Kidney epithelial cell (primary cell): ENCODE measurements at regions not wholly inside any gene's neighbourhood (a gene's known extent, or its start where the extent isn't known, plus 50 kb on each side); places are given as distances from the start of the nearest gene placed in this dataset.

Experiments
- DNase-seq: peaks from one replicate; pipeline ENCODE4 v3.0.0-alpha.2; 2010; ENCODE audit warnings: low read depth
- H3K27me3 ChIP-seq: 2 replicates; pipeline ENCODE4 v1.6.0; 2011; ENCODE audit warnings: low read length; ENCODE audit not compliant: control insufficient read depth, insufficient read depth
- H3K36me3 ChIP-seq: 2 replicates; pipeline ENCODE4 v1.5.1; 2011; ENCODE audit warnings: low read length; ENCODE audit not compliant: control insufficient read depth, insufficient read depth
- H3K4me3 ChIP-seq: 2 replicates; pipeline ENCODE4 v1.5.1; 2011; ENCODE audit warnings: low read depth, mild to moderate bottlenecking, control low read depth, low read length
- CTCF ChIP-seq: IDR thresholded peaks from 2 replicates; pipeline ENCODE4 v1.5.1; 2011; ENCODE audit warnings: mild to moderate bottlenecking, moderate library complexity, low read length, control low read depth, inconsistent platforms; ENCODE audit not compliant: insufficient read depth, poor library complexity, severe bottlenecking

GRCh38 chr3:163943664-163944063 is 1134.6 kb downstream of the SI start:
- H3K27me3 ChIP-seq = no peaks in the 10 kb centered on the region
- TF ChIP-seq CTCF = no peak
- no peaks in the 10 kb centered on the region for H3K36me3 ChIP-seq

GRCh38 chr3:163939926-163940325 is 1138.4 kb downstream of the SI start:
- no peak overlapping the region for H3K4me3 ChIP-seq
- H3K27me3 ChIP-seq = no peaks in the 10 kb centered on the region
- DNase-seq = no peak
- TF ChIP-seq CTCF = no peak
- H3K36me3 ChIP-seq = no peaks in the 10 kb centered on the region

More at GRCh38 chr3:163943664-163944063, 1134.6 kb downstream of the SI start:
- no peak for DNase-seq
- H3K4me3 ChIP-seq = no peak overlapping the region

- no peak for TF ChIP-seq CTCF
- Histone ChIP-seq H3K36me3 (no peaks in the 10 kb centered on the region), H3K27me3 (no peaks in the 10 kb centered on the region), H3K4me3 (no peak overlapping the region)
- DNase-seq = no peak
These were observed 1141.8 kb downstream of the SI start for GRCh38 chr3:163936543-163936942.

GRCh38 chr3:163935411-163935810 is 1142.9 kb downstream of the SI start:
- Histone ChIP-seq H3K36me3 (no peaks in the 10 kb centered on the region), H3K4me3 (no peak overlapping the region), H3K27me3 (no peaks in the 10 kb centered on the region)
- TF ChIP-seq CTCF = no peak
- DNase-seq = no peak

- Histone ChIP-seq H3K4me3 (no peak overlapping the region), H3K36me3 (no peaks in the 10 kb centered on the region)
- TF ChIP-seq CTCF = no peak
These were observed 1149.1 kb downstream of the SI start for GRCh38 chr3:163929069-163929652.

GRCh38 chr3:163927521-163927920 is 1150.8 kb downstream of the SI start:
- no peak for DNase-seq
- no peak overlapping the region for H3K4me3 ChIP-seq
- no peaks in the 10 kb centered on the region for H3K27me3 ChIP-seq
- H3K36me3 ChIP-seq = no peaks in the 10 kb centered on the region
- TF ChIP-seq CTCF = no peak

More at GRCh38 chr3:163929069-163929652, 1149.1 kb downstream of the SI start:
- DNase-seq = no peak
- no peaks in the 10 kb centered on the region for H3K27me3 ChIP-seq
